Trophoblast cell (in vitro differentiated cells and primary cell): ENCODE measurements at regions not wholly inside any gene's neighbourhood (a gene's known extent, or its start where the extent isn't known, plus 50 kb on each side); places are given as distances from the start of the nearest gene placed in this dataset.

ENCODE experiments used
- DNase-seq, 2 donors: peaks; one replicate each; pipeline ENCODE4 v3.0.0-alpha.2; 2016
- H2AFZ ChIP-seq: 2 replicates; pipeline ENCODE4 v1.6.1; 2013; ENCODE audit warnings: low read length, moderate library complexity, mild to moderate bottlenecking; ENCODE audit not compliant: insufficient read depth, poor library complexity
- H2AK5ac ChIP-seq: 2 replicates; pipeline ENCODE4 v1.6.1; 2013; ENCODE audit warnings: mild to moderate bottlenecking, low read length
- H2BK120ac ChIP-seq: 2 replicates; pipeline ENCODE4 v1.6.1; 2013; ENCODE audit warnings: low read length, mild to moderate bottlenecking, moderate library complexity; ENCODE audit not compliant: insufficient read depth, poor library complexity
- H2BK12ac ChIP-seq: 2 replicates; pipeline ENCODE4 v1.6.1; 2013; ENCODE audit warnings: mild to moderate bottlenecking, low read length, moderate library complexity
- H2BK5ac ChIP-seq: 2 replicates; pipeline ENCODE4 v1.6.1; 2013; ENCODE audit warnings: low read length, low read depth, moderate library complexity, mild to moderate bottlenecking; ENCODE audit not compliant: poor library complexity
- H3K14ac ChIP-seq: 2 replicates; pipeline ENCODE4 v1.6.1; 2013; ENCODE audit warnings: mild to moderate bottlenecking, low read length
- H3K18ac ChIP-seq: 2 replicates; pipeline ENCODE4 v1.6.1; 2013; ENCODE audit warnings: mild to moderate bottlenecking, low read length
- H3K23ac ChIP-seq: 2 replicates; pipeline ENCODE4 v1.6.1; 2013; ENCODE audit warnings: low read length
- H3K27ac ChIP-seq: 2 replicates; pipeline ENCODE4 v1.5.1; 2013; ENCODE audit warnings: low read depth, mild to moderate bottlenecking, inconsistent platforms, low read length, moderate library complexity
- H3K27me3 ChIP-seq: 2 replicates; pipeline ENCODE4 v1.6.1; 2013; ENCODE audit warnings: inconsistent platforms, mild to moderate bottlenecking, low read length, moderate library complexity; ENCODE audit not compliant: insufficient read depth
- H3K36me3 ChIP-seq, 2 experiments: 1 replicate in 1 of 2; 2 replicates in 1 of 2; pipeline ENCODE4 v1.6.1; 2013; ENCODE audit warnings: low read length in 2 of 2, mild to moderate bottlenecking in 2 of 2, moderate library complexity in 1 of 2; ENCODE audit not compliant: insufficient read depth in 2 of 2, control insufficient read depth in 1 of 2
- H3K4ac ChIP-seq: 2 replicates; pipeline ENCODE4 v1.6.1; 2013; ENCODE audit warnings: low read depth, mild to moderate bottlenecking, low read length, moderate library complexity
- H3K4me1 ChIP-seq, 2 experiments: 1 replicate in 1 of 2; 2 replicates in 1 of 2; pipeline ENCODE4 v1.6.1; 2013; ENCODE audit warnings: low read length in 2 of 2, mild to moderate bottlenecking in 2 of 2, moderate library complexity in 1 of 2; ENCODE audit not compliant: insufficient read depth in 2 of 2, control insufficient read depth in 1 of 2
- H3K4me2 ChIP-seq: 2 replicates; pipeline ENCODE4 v1.6.1; 2013; ENCODE audit warnings: inconsistent platforms, mild to moderate bottlenecking, low read length, moderate library complexity
- H3K4me3 ChIP-seq: 2 replicates; pipeline ENCODE4 v1.5.1; 2013; ENCODE audit warnings: mild to moderate bottlenecking, low read depth, low read length, inconsistent platforms
- H3K79me1 ChIP-seq: one replicate; pipeline ENCODE4 v1.6.1; 2013; ENCODE audit warnings: low read length
- H3K79me2 ChIP-seq: 2 replicates; pipeline ENCODE4 v1.6.1; 2013; ENCODE audit warnings: low read length, mild to moderate bottlenecking; ENCODE audit not compliant: control insufficient read depth, insufficient read depth, poor library complexity
- H3K9ac ChIP-seq: 2 replicates; pipeline ENCODE4 v1.6.1; 2013; ENCODE audit warnings: mild to moderate bottlenecking, low read length
- H3K9me3 ChIP-seq: 2 replicates; pipeline ENCODE4 v1.6.1; 2013; ENCODE audit warnings: low read depth, mild to moderate bottlenecking, control low read depth, inconsistent platforms, low read length; ENCODE audit not compliant: insufficient read depth
- H4K12ac ChIP-seq: 2 replicates; pipeline ENCODE4 v1.6.1; 2013; ENCODE audit warnings: low read depth, mild to moderate bottlenecking, low read length, moderate library complexity
- H4K8ac ChIP-seq: 2 replicates; pipeline ENCODE4 v1.6.1; 2013; ENCODE audit warnings: low read depth, mild to moderate bottlenecking, low read length, moderate library complexity
- H4K91ac ChIP-seq: one replicate; pipeline ENCODE4 v1.6.1; 2013; ENCODE audit warnings: low read depth, mild to moderate bottlenecking, low read length, moderate library complexity
- WGBS: extraction: QIAGEN DNeasy Blood & Tissue Kit; methylation state at CpG from one replicate; pipeline ENCODE4 v1.1.7; 2013; ENCODE audit warnings: missing lambda C conversion rate; ENCODE audit not compliant: insufficient read length, insufficient coverage; ENCODE audit errors: extremely low coverage; 5-methylcytosine and 5-hydroxymethylcytosine counted together

- no peak overlapping the region for H4K12ac ChIP-seq
- no peaks in the 10 kb centered on the region for H3K9me3 ChIP-seq
- no peak overlapping the region for H3K4me3 ChIP-seq
- no peak overlapping the region for H2BK12ac ChIP-seq
- WGBS: no CpG with 5 or more reads among the region's 4 CpGs
- no peaks in the 10 kb centered on the region for H3K79me2 ChIP-seq
- H2AK5ac ChIP-seq: no peak overlapping the region
- H2AFZ ChIP-seq: no peak overlapping the region
- H3K18ac ChIP-seq: no peak overlapping the region
- H3K4ac ChIP-seq: no peak overlapping the region
- no peak overlapping the region for H3K23ac ChIP-seq
- no peak overlapping the region for H4K91ac ChIP-seq
- no peak overlapping the region for H3K27ac ChIP-seq
- no peak overlapping the region for H2BK120ac ChIP-seq
- no peaks in the 10 kb centered on the region for H3K79me1 ChIP-seq
- no peak overlapping the region for H2BK5ac ChIP-seq
- H3K14ac ChIP-seq: no peak overlapping the region
- H3K9ac ChIP-seq: no peak overlapping the region
- no peaks in the 10 kb centered on the region for H3K4me1 ChIP-seq
- no peak overlapping the region for H3K4me2 ChIP-seq
- no peaks in the 10 kb centered on the region for H3K27me3 ChIP-seq
- no peak for DNase-seq
- no peak overlapping the region for H4K8ac ChIP-seq
- no peaks in the 10 kb centered on the region for H3K36me3 ChIP-seq
Observed at GRCh38 chr4:89398146-89398545, 90.5 kb upstream of the GPRIN3 start.

GRCh38 chr4:89397441-89397840 lies 89.8 kb upstream of the GPRIN3 start:
- no peak overlapping the region for H2AK5ac ChIP-seq
- H3K18ac ChIP-seq: no peak overlapping the region
- H2BK5ac ChIP-seq: no peak overlapping the region
- H4K91ac ChIP-seq: no peak overlapping the region
- H3K4me3 ChIP-seq: no peak overlapping the region
- H3K79me1 ChIP-seq: no peaks in the 10 kb centered on the region
- H3K27me3 ChIP-seq: no peaks in the 10 kb centered on the region
- no peak overlapping the region for H3K9ac ChIP-seq
- H4K12ac ChIP-seq: no peak overlapping the region
- H3K4me2 ChIP-seq: no peak overlapping the region
- no peaks in the 10 kb centered on the region for H3K36me3 ChIP-seq
- H2AFZ ChIP-seq: no peak overlapping the region
- H2BK120ac ChIP-seq: no peak overlapping the region
- no CpG with 5 or more reads among the region's 1 CpG for WGBS
- H3K79me2 ChIP-seq: no peaks in the 10 kb centered on the region
- H4K8ac ChIP-seq: no peak overlapping the region
- no peak overlapping the region for H2BK12ac ChIP-seq
- no peaks in the 10 kb centered on the region for H3K9me3 ChIP-seq
- no peak overlapping the region for H3K27ac ChIP-seq
- peak in 1 of 2 donors; percentile 14 for DNase-seq
- H3K23ac ChIP-seq: no peak overlapping the region
- no peak overlapping the region for H3K4ac ChIP-seq
- no peak overlapping the region for H3K14ac ChIP-seq
- H3K4me1 ChIP-seq: no peaks in the 10 kb centered on the region

GRCh38 chr4:89382439-89382838 lies 74.8 kb upstream of the GPRIN3 start:
- Histone ChIP-seq H2BK120ac (no peak overlapping the region), H3K18ac (no peak overlapping the region)
- no CpG with 5 or more reads among the region's 2 CpGs for WGBS

GRCh38 chr4:89380980-89381379 lies 73.4 kb upstream of the GPRIN3 start:
- Histone ChIP-seq H2AK5ac (no peak overlapping the region), H3K14ac (no peak overlapping the region), H2BK120ac (no peak overlapping the region), H3K9me3 (no peaks in the 10 kb centered on the region), H3K4me3 (no peak overlapping the region), H4K8ac (no peak overlapping the region), H3K79me1 (no peaks in the 10 kb centered on the region), H2BK12ac (no peak overlapping the region), H3K23ac (no peak overlapping the region), H3K27ac (no peak overlapping the region), H3K18ac (no peak overlapping the region), H2BK5ac (no peak overlapping the region), H4K91ac (no peak overlapping the region), H3K9ac (no peak overlapping the region), H3K4me1 (no peaks in the 10 kb centered on the region), H3K27me3 (no peaks in the 10 kb centered on the region), H3K4me2 (no peak overlapping the region), H3K79me2 (no peaks in the 10 kb centered on the region), H3K4ac (no peak overlapping the region), H2AFZ (no peak overlapping the region), H4K12ac (no peak overlapping the region), H3K36me3 (no peaks in the 10 kb centered on the region)
- no CpG with 5 or more reads among the region's 1 CpG for WGBS
- DNase-seq: no peak

More at GRCh38 chr4:89382439-89382838, 74.8 kb upstream of the GPRIN3 start:
- Histone ChIP-seq H4K8ac (no peak overlapping the region), H2AK5ac (no peak overlapping the region), H3K27me3 (no peaks in the 10 kb centered on the region), H3K79me2 (no peaks in the 10 kb centered on the region), H2BK5ac (no peak overlapping the region), H4K91ac (no peak overlapping the region), H3K36me3 (no peaks in the 10 kb centered on the region), H3K4me3 (no peak overlapping the region), H3K14ac (no peak overlapping the region), H2BK12ac (no peak overlapping the region), H3K4me1 (no peaks in the 10 kb centered on the region), H3K27ac (no peak overlapping the region), H3K4ac (no peak overlapping the region), H3K9ac (no peak overlapping the region), H3K4me2 (no peak overlapping the region), H4K12ac (no peak overlapping the region), H3K23ac (no peak overlapping the region), H3K79me1 (no peaks in the 10 kb centered on the region), H3K9me3 (no peaks in the 10 kb centered on the region), H2AFZ (no peak overlapping the region)
- DNase-seq: no peak
